ENCODE measurements at regions not wholly inside any gene's neighbourhood (a gene's known extent, or its start where the extent isn't known, plus 50 kb on each side); places are given as distances from the start of the nearest gene placed in this dataset.
A peak's percentile ranks its signal among the peaks of the same experiment; 100 is the strongest.

- BruUV-seq (replicated peaks) = no TSS peak
- ChIA-PET CTCF (interaction anchor here (0.9 to 1.8 kb wide), 4 partner anchors 11 to 224 kb away, joined by 3 to 4 read pairs (median 4); no protein-coding TSS in a partner anchor), POLR2A (no interaction called here), RAD21 (ENCODE audit: unreplicated experiment) (interaction anchor here (1.2 kb wide), 1 partner anchor 11 kb away, joined by 3 read pairs; no protein-coding TSS in a partner anchor), SMC1A (ENCODE audit: uncharacterized antibody, unreplicated experiment) (interaction anchor here (1.0 kb wide), 1 partner anchor 18 kb away, joined by 3 read pairs; no protein-coding TSS in a partner anchor)
- Histone ChIP-seq H2AFZ (ENCODE audit: control insufficient read depth, low read depth, low read length) (no peak overlapping the region), H3K4me2 (ENCODE audit: control insufficient read depth, insufficient read depth) (0 out of 2 replicates have a peak overlapping the region, but pooled peaks have one; percentile 29), H3K27ac (ENCODE audit: control insufficient read depth, insufficient read depth) (no peak overlapping the region), H3K36me3 (ENCODE audit: control insufficient read depth in 2 of 2, insufficient read depth in 2 of 2, low read length in 1 of 2) (no peaks in the 10 kb centered on the region), H3K4me1 (ENCODE audit: control insufficient read depth, insufficient read depth, low read length) (peaks cover 9% of the 10 kb centered on the region), H4K20me1 (ENCODE audit: control insufficient read depth, insufficient read depth) (no peaks in the 10 kb centered on the region), H3K4me3 (no peak overlapping the region), H3K79me2 (ENCODE audit: control insufficient read depth, insufficient read depth, low read length) (no peaks in the 10 kb centered on the region), H3K9me3 (replicated peaks; ENCODE audit: control insufficient read depth, insufficient read depth, low read length) (no peaks in the 10 kb centered on the region), H3K9ac (ENCODE audit: control insufficient read depth, insufficient read depth, low read length) (no peak overlapping the region), H3K27me3 (replicated peaks in 1 of 2; ENCODE audit: control insufficient read depth in 2 of 2, insufficient read depth in 2 of 2, low read length in 1 of 2) (peaks cover 2 to 4% of the 10 kb centered on the region in 2 experiments; a peak in 2 of 4 replicates)
- TF ChIP-seq RUNX3 (IDR thresholded peaks at IDR 0.05; ENCODE audit: low read length) (peak; percentile 29; the same call in 1 of the 2 replicates), POU2F2 (IDR thresholded peaks at IDR 0.05; ENCODE audit: borderline replicate concordance, low read depth, low read length) (no peak)
- intact Hi-C loops (cut with micrococcal nuclease; ENCODE audit: unreplicated experiment) = no loop called here
- ATAC-seq = peak; percentile 91
- in situ Hi-C loops (cut with MboI) = no loop called here
- DNase-seq (ENCODE audit: low read depth, low spot score) = no peak
- no peak for FAIRE-seq
- 20% methylated on average over 5 of the region's 5 CpGs for WGBS (ENCODE audit: insufficient coverage, insufficient replicate concordance, low lambda C conversion rate, missing lambda C conversion rate)
Measured at GRCh38 chr3:187963003-187963676, 190.8 kb upstream of the LPP start.

DNA sequence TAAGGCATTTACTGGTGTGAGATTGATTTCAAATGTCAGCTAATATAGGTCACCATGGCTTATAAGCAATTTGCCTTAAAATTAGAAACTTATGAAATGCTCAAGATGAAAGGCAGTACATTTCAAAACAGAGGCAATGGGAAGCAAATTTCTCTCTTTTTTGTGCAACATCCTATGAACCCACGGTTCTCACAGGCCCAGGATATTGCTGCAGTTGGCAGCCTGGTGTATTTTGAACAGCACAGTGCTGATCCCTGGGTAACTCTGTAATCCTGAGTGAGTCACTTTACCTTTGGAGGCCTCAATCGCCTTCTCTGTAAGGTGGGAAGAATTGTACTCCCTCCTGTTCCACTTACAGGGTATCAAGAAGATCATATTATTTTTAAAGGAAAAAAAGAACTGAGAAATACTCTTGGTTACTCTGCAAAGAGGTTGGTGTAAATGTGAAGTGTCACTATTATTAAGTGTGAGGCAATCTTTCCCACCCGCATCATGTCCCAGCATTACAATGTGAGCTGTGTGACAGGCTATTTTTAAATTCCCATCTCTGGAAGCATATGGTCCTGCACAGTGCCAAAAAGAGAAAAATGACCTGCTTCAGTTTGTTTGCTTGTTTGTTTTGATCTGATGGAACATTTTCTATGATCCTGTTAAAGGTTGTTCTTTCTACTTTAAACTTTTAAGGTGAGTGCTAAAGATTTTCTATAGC, 190.1 kb upstream of the LPP start:
- Histone ChIP-seq H3K79me2 (ENCODE audit: control insufficient read depth, insufficient read depth, low read length) (no peaks in the 10 kb centered on the region), H3K9me3 (replicated peaks; ENCODE audit: control insufficient read depth, insufficient read depth, low read length) (no peaks in the 10 kb centered on the region), H3K27me3 (replicated peaks in 1 of 2; ENCODE audit: control insufficient read depth in 2 of 2, insufficient read depth in 2 of 2, low read length in 1 of 2) (peaks cover 2 to 4% of the 10 kb centered on the region in 2 experiments; a peak in 2 of 4 replicates), H3K4me3 (no peak overlapping the region), H4K20me1 (ENCODE audit: control insufficient read depth, insufficient read depth) (no peaks in the 10 kb centered on the region), H3K4me2 (ENCODE audit: control insufficient read depth, insufficient read depth) (no peak overlapping the region), H3K9ac (ENCODE audit: control insufficient read depth, insufficient read depth, low read length) (no peak overlapping the region), H2AFZ (ENCODE audit: control insufficient read depth, low read depth, low read length) (no peak overlapping the region), H3K27ac (ENCODE audit: control insufficient read depth, insufficient read depth) (no peak overlapping the region), H3K4me1 (ENCODE audit: control insufficient read depth, insufficient read depth, low read length) (peaks cover 4% of the 10 kb centered on the region; the same call in 1 of the 2 replicates), H3K36me3 (ENCODE audit: control insufficient read depth in 2 of 2, insufficient read depth in 2 of 2, low read length in 1 of 2) (no peaks in the 10 kb centered on the region)
- no TSS peak for BruUV-seq (replicated peaks)
- WGBS (ENCODE audit: insufficient coverage, insufficient replicate concordance, low lambda C conversion rate, missing lambda C conversion rate) = 62% methylated on average over 3 of the region's 3 CpGs
- POLR2A ChIA-PET = no interaction called here
- DNase-seq (ENCODE audit: low read depth, low spot score) = no peak
- peak; percentile 45 for ATAC-seq
- CTCF ChIA-PET = interaction anchor here (0.9 to 1.4 kb wide), 3 partner anchors 10 to 224 kb away, joined by 3 to 4 read pairs (median 3); no protein-coding TSS in a partner anchor
- RAD21 ChIA-PET (ENCODE audit: unreplicated experiment) = interaction anchor here (1.2 kb wide), 1 partner anchor 10 kb away, joined by 3 read pairs; no protein-coding TSS in a partner anchor
- in situ Hi-C loops (cut with MboI) = no loop called here
- intact Hi-C loops (cut with micrococcal nuclease; ENCODE audit: unreplicated experiment) = no loop called here
- no peak for FAIRE-seq
- SMC1A ChIA-PET (ENCODE audit: uncharacterized antibody, unreplicated experiment) = no interaction called here
- TF ChIP-seq MYB (IDR thresholded peaks at IDR 0.05; ENCODE audit: borderline replicate concordance, low read depth, low read length) (no peak), POLR2AphosphoS5 (IDR thresholded peaks at IDR 0.05; ENCODE audit: low read length) (no peak), TCF12 (IDR thresholded peaks at IDR 0.05; ENCODE audit: low read depth, low read length) (no peak), KDM1A (IDR thresholded peaks at IDR 0.05; ENCODE audit: borderline replicate concordance) (no peak), MTA3 (IDR thresholded peaks at IDR 0.05; ENCODE audit: borderline replicate concordance, low read length) (no peak), ZNF622 (IDR thresholded peaks at IDR 0.05) (no peak), BCL11A (IDR thresholded peaks at IDR 0.05; ENCODE audit: low read depth, low read length) (no peak), BACH1 (IDR thresholded peaks at IDR 0.05; ENCODE audit: borderline replicate concordance) (no peak), NKRF (conservative IDR thresholded peaks at IDR 0.05) (no peak)
- TF ChIP-seq, protein P1, sequence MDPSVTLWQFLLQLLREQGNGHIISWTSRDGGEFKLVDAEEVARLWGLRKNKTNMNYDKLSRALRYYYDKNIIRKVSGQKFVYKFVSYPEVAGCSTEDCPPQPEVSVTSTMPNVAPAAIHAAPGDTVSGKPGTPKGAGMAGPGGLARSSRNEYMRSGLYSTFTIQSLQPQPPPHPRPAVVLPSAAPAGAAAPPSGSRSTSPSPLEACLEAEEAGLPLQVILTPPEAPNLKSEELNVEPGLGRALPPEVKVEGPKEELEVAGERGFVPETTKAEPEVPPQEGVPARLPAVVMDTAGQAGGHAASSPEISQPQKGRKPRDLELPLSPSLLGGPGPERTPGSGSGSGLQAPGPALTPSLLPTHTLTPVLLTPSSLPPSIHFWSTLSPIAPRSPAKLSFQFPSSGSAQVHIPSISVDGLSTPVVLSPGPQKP (IDR thresholded peaks at IDR 0.05; ENCODE audit: low read depth, low read length) = no peak
